ENCODE measurements at regions not wholly inside any gene's neighbourhood (a gene's known extent, or its start where the extent isn't known, plus 50 kb on each side); places are given as distances from the start of the nearest gene placed in this dataset.

DNA sequence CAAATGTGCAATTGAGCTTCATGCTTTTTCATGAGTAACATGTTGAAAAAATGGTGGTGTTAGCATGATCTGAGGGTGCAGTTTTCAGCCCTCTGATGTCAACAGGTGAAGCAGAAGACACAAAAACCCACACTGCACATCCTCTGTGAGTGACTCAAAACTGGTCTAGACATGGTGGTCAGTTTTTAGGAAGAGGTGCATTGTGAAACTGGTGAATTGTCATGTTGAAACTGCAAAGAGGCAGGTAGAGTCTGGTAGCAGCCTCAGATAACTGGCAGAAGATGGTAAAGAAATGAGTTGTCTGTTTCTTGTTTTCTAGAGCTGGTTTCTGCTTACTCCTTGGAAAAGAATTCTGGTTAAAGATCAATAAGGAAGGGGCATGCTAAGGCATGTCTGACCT lies 97.3 kb upstream of the HMCN1 start:
- Histone ChIP-seq H2AFZ (ENCODE audit: low read length) (no peak overlapping the region), H3K4me3 (ENCODE audit: low read depth, low read length, poor library complexity, severe bottlenecking) (no peak overlapping the region), H4K20me1 (ENCODE audit: insufficient read depth, low read length) (no peaks in the 10 kb centered on the region), H3F3A (ENCODE audit: insufficient read depth, low read length) (no peaks in the 10 kb centered on the region), H3K4me1 (ENCODE audit: insufficient read depth, low read length, severe bottlenecking) (no peaks in the 10 kb centered on the region), H3K4me2 (ENCODE audit: low read length) (no peak overlapping the region), H3K9ac (ENCODE audit: low read length) (no peak overlapping the region), H3K27ac (ENCODE audit: low read depth, low read length, poor library complexity, severe bottlenecking) (no peak overlapping the region), H3K27me3 (ENCODE audit: insufficient read depth, low read length) (no peaks in the 10 kb centered on the region), H3K79me2 (ENCODE audit: insufficient read depth, low read length) (no peaks in the 10 kb centered on the region), H3K9me3 (ENCODE audit: low read length) (no peaks in the 10 kb centered on the region), H3K36me3 (ENCODE audit: insufficient read depth, low read length) (no peaks in the 10 kb centered on the region), H3K9me2 (ENCODE audit: low read depth, low read length) (no peaks in the 10 kb centered on the region)
- TF ChIP-seq, protein P1, sequence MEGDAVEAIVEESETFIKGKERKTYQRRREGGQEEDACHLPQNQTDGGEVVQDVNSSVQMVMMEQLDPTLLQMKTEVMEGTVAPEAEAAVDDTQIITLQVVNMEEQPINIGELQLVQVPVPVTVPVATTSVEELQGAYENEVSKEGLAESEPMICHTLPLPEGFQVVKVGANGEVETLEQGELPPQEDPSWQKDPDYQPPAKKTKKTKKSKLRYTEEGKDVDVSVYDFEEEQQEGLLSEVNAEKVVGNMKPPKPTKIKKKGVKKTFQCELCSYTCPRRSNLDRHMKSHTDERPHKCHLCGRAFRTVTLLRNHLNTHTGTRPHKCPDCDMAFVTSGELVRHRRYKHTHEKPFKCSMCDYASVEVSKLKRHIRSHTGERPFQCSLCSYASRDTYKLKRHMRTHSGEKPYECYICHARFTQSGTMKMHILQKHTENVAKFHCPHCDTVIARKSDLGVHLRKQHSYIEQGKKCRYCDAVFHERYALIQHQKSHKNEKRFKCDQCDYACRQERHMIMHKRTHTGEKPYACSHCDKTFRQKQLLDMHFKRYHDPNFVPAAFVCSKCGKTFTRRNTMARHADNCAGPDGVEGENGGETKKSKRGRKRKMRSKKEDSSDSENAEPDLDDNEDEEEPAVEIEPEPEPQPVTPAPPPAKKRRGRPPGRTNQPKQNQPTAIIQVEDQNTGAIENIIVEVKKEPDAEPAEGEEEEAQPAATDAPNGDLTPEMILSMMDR (IDR thresholded peaks at IDR 0.05; ENCODE audit: low read length) = no peak
- TF ChIP-seq EZH2 (IDR thresholded peaks at IDR 0.05; ENCODE audit: borderline replicate concordance, low read length) = no peak

DNA sequence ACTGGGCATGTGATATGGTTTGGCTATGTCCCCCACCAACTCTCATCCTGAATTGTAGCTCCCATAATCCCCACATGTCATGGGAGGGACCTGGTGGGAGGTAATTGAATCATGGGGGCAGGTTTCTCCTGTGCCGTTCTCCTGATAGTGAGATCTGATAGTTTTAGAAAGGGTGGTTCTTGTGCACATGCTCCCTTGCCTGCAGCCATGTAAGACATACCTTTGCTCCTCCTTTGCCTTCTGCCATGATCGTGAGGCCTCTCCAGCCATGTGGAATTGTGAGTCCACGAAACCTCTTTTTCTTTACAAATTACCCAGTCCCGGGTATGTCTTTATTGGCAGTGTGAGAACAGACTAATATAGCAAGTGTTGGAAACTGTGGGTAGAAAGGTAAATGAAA lies 99.5 kb upstream of the HMCN1 start:
- Histone ChIP-seq H3K9me3 (ENCODE audit: low read length) (no peaks in the 10 kb centered on the region), H3K36me3 (ENCODE audit: insufficient read depth, low read length) (no peaks in the 10 kb centered on the region), H3K4me2 (ENCODE audit: low read length) (no peak overlapping the region), H3K9me2 (ENCODE audit: low read depth, low read length) (no peaks in the 10 kb centered on the region), H3K9ac (ENCODE audit: low read length) (no peak overlapping the region), H2AFZ (ENCODE audit: low read length) (no peak overlapping the region), H3K79me2 (ENCODE audit: insufficient read depth, low read length) (no peaks in the 10 kb centered on the region), H4K20me1 (ENCODE audit: insufficient read depth, low read length) (no peaks in the 10 kb centered on the region), H3F3A (ENCODE audit: insufficient read depth, low read length) (no peaks in the 10 kb centered on the region), H3K27ac (ENCODE audit: low read depth, low read length, poor library complexity, severe bottlenecking) (no peak overlapping the region), H3K4me1 (ENCODE audit: insufficient read depth, low read length, severe bottlenecking) (no peaks in the 10 kb centered on the region), H3K27me3 (ENCODE audit: insufficient read depth, low read length) (no peaks in the 10 kb centered on the region), H3K4me3 (ENCODE audit: low read depth, low read length, poor library complexity, severe bottlenecking) (no peak overlapping the region)
- no peak for TF ChIP-seq EZH2 (IDR thresholded peaks at IDR 0.05; ENCODE audit: borderline replicate concordance, low read length)
- TF ChIP-seq, protein P1 (IDR thresholded peaks at IDR 0.05; ENCODE audit: low read length) = no peak

DNA sequence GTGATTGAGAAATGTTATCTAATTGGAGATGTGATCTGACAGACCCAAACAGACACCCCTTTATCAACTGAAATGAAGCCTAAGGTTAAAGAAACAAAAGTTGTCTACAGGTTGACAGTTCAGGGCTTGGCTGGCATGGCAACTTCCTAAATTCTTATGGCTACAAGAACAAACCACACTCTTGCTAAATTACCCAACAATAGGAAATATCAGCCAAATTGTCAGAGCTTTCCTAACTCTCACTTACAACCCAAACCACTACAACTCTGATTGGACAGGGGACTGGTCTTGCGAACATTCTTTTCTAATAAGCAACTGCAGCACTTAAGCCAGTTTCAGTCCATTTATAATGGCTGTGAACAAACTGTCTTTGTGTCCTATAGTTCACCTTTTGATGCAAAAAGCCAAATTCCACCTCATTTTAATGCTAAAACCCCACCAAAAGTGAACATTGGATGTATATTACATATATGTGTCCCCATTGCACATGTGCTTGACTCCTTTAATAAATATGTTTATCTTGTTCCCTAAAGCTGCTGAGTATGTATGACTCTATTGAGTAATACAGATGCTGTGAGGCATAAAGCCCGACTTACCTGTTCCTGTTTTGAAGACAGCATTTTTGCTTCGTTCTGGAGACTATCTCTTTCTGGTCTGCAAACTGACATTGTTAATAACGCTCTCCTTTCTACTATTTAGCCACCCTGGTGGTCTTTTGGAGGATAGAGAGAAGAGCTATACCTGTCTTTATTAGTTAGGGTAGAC lies 101.3 kb upstream of the HMCN1 start:
- Histone ChIP-seq H3K9me2 (ENCODE audit: low read depth, low read length) (no peaks in the 10 kb centered on the region), H3K4me2 (ENCODE audit: low read length) (no peak overlapping the region), H2AFZ (ENCODE audit: low read length) (no peak overlapping the region), H3F3A (ENCODE audit: insufficient read depth, low read length) (no peaks in the 10 kb centered on the region), H3K27ac (ENCODE audit: low read depth, low read length, poor library complexity, severe bottlenecking) (no peak overlapping the region), H3K4me3 (ENCODE audit: low read depth, low read length, poor library complexity, severe bottlenecking) (no peak overlapping the region), H3K9ac (ENCODE audit: low read length) (no peak overlapping the region), H3K9me3 (ENCODE audit: low read length) (no peaks in the 10 kb centered on the region), H3K27me3 (ENCODE audit: insufficient read depth, low read length) (no peaks in the 10 kb centered on the region), H3K36me3 (ENCODE audit: insufficient read depth, low read length) (no peaks in the 10 kb centered on the region), H4K20me1 (ENCODE audit: insufficient read depth, low read length) (no peaks in the 10 kb centered on the region), H3K4me1 (ENCODE audit: insufficient read depth, low read length, severe bottlenecking) (no peaks in the 10 kb centered on the region), H3K79me2 (ENCODE audit: insufficient read depth, low read length) (no peaks in the 10 kb centered on the region)
- TF ChIP-seq, protein P1 (IDR thresholded peaks at IDR 0.05; ENCODE audit: low read length) = no peak
- TF ChIP-seq EZH2 (IDR thresholded peaks at IDR 0.05; ENCODE audit: borderline replicate concordance, low read length) = no peak
